Endothelial cell of umbilical vein (primary cell): ENCODE measurements at regions not wholly inside any gene's neighbourhood (a gene's known extent, or its start where the extent isn't known, plus 50 kb on each side); places are given as distances from the start of the nearest gene placed in this dataset.
A peak's percentile ranks its signal among the peaks of the same experiment; 100 is the strongest.

Experiments used
- EZH2 ChIP-seq: IDR thresholded peaks from 2 replicates; pipeline ENCODE4 v1.6.1; 2012; ENCODE audit warnings: borderline replicate concordance, low read depth, mild to moderate bottlenecking, moderate library complexity, low read length, inconsistent platforms; ENCODE audit not compliant: severe bottlenecking
- FOS ChIP-seq: IDR thresholded peaks from 2 replicates; pipeline ENCODE4 v1.6.1; 2011; ENCODE audit warnings: mild to moderate bottlenecking, low read length, moderate library complexity, borderline replicate concordance; ENCODE audit not compliant: insufficient read depth
- GATA2 ChIP-seq: IDR thresholded peaks from 2 replicates; pipeline ENCODE4 v1.7.0; 2011; ENCODE audit warnings: low read depth, mild to moderate bottlenecking, moderate library complexity, mixed read lengths, low read length; ENCODE audit not compliant: insufficient read length, insufficient read depth
- JUN ChIP-seq: IDR thresholded peaks from 2 replicates; pipeline ENCODE4 v1.6.1; 2011; ENCODE audit warnings: borderline replicate concordance, low read depth; ENCODE audit not compliant: insufficient read length, insufficient read depth
- MYC ChIP-seq: IDR thresholded peaks from one replicate; pipeline ENCODE4 v1.6.1; 2011; ENCODE audit warnings: mild to moderate bottlenecking, low read depth, low read length
- POLR2A ChIP-seq: IDR thresholded peaks from 2 replicates; pipeline ENCODE4 v1.6.1; 2012; ENCODE audit warnings: low read depth, mild to moderate bottlenecking, control low read depth, low read length
- POLR2AphosphoS5 ChIP-seq: IDR thresholded peaks from 2 replicates; pipeline ENCODE4 v1.6.1; 2012; ENCODE audit warnings: low read depth, mild to moderate bottlenecking, control low read depth, low read length, moderate library complexity; ENCODE audit not compliant: insufficient read depth
- TF ChIP-seq, protein P1 (sequence below): IDR thresholded peaks from 2 replicates; pipeline ENCODE4 v1.6.1; 2011; ENCODE audit not compliant: insufficient read depth, insufficient read length
- TF ChIP-seq, protein P2 (sequence below), 2 donors: IDR thresholded peaks; 1 replicate in 1 of 2; 2 replicates in 1 of 2; pipeline ENCODE4 v1.5.1; 2011; ENCODE audit warnings: low read length in 2 of 2, mild to moderate bottlenecking in 2 of 2, moderate library complexity in 2 of 2, control low read depth in 1 of 2, inconsistent platforms in 1 of 2, low read depth in 1 of 2; ENCODE audit not compliant: insufficient read depth in 1 of 2; ENCODE audit errors: extremely low read depth in 1 of 2

DNA sequence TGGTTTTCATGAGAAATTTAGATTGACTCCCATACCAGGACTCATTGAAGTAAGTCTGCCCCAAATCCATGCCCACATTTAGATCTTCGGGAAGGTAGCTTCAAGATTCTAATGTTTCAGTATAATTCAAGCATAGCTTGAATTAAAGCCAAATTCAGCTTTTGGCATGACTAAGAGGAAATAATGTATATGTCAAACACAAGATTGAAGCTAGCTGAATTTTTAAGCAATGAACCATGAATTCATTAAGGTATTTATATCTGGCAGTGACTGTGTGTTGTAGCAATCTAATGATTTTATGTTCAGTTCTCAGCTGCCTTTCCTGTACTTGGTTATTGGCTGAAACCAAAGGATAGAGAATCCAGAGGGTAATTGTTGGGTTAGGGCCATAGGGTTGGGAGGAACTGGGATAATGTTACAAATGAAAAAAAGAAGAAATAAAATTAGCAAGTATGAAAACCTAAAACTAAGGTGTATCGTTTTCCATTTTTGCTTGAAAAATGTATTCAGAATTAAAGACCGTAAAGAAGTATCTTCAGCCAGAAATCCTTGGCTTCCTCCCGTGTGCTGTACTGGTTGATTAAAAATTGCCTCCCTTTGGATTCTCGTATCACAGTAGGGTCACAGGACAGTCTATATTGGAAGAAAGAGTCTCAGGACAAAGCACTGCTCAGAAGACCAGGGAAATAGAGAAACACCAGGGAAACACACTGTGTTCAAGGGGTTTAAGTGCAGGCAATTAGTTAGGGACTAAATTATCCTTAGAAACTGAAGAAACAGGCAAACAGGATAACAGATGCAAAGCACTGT, 119.0 kb upstream of the FN1 start:
- TF ChIP-seq, protein P1, sequence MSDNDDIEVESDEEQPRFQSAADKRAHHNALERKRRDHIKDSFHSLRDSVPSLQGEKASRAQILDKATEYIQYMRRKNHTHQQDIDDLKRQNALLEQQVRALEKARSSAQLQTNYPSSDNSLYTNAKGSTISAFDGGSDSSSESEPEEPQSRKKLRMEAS: no peak
- TF ChIP-seq, protein P2, sequence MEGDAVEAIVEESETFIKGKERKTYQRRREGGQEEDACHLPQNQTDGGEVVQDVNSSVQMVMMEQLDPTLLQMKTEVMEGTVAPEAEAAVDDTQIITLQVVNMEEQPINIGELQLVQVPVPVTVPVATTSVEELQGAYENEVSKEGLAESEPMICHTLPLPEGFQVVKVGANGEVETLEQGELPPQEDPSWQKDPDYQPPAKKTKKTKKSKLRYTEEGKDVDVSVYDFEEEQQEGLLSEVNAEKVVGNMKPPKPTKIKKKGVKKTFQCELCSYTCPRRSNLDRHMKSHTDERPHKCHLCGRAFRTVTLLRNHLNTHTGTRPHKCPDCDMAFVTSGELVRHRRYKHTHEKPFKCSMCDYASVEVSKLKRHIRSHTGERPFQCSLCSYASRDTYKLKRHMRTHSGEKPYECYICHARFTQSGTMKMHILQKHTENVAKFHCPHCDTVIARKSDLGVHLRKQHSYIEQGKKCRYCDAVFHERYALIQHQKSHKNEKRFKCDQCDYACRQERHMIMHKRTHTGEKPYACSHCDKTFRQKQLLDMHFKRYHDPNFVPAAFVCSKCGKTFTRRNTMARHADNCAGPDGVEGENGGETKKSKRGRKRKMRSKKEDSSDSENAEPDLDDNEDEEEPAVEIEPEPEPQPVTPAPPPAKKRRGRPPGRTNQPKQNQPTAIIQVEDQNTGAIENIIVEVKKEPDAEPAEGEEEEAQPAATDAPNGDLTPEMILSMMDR (IDR thresholded peaks at IDR 0.05; ENCODE audit: extremely low read depth in 1 of 2, insufficient read depth in 1 of 2, low read depth in 1 of 2, low read length in 2 of 2): no peak
- TF ChIP-seq POLR2A (no peak), POLR2AphosphoS5 (no peak), EZH2 (no peak), JUN (peak; percentile 5), MYC (no peak), GATA2 (no peak), FOS (peak; percentile 46)
